ENCODE measurements at regions not wholly inside any gene's neighbourhood (a gene's known extent, or its start where the extent isn't known, plus 50 kb on each side); places are given as distances from the start of the nearest gene placed in this dataset.

DNA sequence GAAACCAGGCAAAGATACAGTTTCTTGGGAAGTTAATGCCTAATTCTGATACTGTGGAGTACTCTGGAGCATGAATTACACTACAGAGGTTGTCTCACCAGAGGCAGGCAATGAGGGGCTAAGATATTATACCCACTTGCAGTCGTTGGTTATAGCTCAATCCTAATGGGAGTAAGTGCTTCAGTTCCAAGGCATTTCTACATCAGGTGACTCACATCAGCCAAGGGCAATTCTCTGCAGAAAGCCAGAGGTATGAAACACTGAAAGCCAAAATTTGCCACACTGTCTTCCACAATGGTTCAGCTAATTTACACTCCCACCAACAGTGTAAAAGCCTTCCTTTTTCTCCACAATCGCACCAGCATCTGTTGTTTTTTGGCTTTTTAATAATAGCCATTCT, 174.0 kb upstream of the IL15 start:
- no peak for DNase-seq (ENCODE audit: low spot score in 2 of 2)
- Histone ChIP-seq H3K4me3 (no peak overlapping the region), H3K36me3 (no peaks in the 10 kb centered on the region), H3K4me1 (no peaks in the 10 kb centered on the region), H3K9me3 (no peaks in the 10 kb centered on the region), H3K27me3 (no peaks in the 10 kb centered on the region), H3K27ac (no peak overlapping the region)
- intact Hi-C loops (cut with DNase I): no loop called here
- TF ChIP-seq, protein P1, sequence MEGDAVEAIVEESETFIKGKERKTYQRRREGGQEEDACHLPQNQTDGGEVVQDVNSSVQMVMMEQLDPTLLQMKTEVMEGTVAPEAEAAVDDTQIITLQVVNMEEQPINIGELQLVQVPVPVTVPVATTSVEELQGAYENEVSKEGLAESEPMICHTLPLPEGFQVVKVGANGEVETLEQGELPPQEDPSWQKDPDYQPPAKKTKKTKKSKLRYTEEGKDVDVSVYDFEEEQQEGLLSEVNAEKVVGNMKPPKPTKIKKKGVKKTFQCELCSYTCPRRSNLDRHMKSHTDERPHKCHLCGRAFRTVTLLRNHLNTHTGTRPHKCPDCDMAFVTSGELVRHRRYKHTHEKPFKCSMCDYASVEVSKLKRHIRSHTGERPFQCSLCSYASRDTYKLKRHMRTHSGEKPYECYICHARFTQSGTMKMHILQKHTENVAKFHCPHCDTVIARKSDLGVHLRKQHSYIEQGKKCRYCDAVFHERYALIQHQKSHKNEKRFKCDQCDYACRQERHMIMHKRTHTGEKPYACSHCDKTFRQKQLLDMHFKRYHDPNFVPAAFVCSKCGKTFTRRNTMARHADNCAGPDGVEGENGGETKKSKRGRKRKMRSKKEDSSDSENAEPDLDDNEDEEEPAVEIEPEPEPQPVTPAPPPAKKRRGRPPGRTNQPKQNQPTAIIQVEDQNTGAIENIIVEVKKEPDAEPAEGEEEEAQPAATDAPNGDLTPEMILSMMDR (IDR thresholded peaks at IDR 0.05): no peak

DNA sequence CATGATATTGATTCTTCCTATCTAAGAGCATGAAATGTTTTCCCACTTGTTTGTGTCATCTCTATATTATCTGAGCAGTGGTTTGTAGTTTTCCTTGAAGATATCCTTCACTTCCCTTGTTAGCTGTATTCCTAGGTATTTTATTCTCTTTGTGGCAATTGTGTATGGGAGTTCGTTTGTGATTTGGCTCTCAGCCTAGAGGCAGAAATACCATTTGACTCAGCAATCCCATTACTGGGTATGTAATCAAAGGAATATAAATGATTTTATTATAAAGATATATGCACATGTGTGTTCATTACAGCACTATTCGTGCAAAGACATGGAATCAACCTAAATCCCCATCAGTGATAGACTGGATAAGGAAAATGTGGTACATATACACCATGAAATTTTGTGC, 172.7 kb upstream of the IL15 start:
- H3K36me3 ChIP-seq: no peaks in the 10 kb centered on the region
- DNase-seq (ENCODE audit: low spot score in 2 of 2): no peak
- intact Hi-C loops (cut with DNase I): no loop called here
- TF ChIP-seq, protein P1 (IDR thresholded peaks at IDR 0.05): no peak
- no peak overlapping the region for H3K27ac ChIP-seq
- H3K4me1 ChIP-seq: no peaks in the 10 kb centered on the region
- no peaks in the 10 kb centered on the region for H3K9me3 ChIP-seq
- no peaks in the 10 kb centered on the region for H3K27me3 ChIP-seq
- H3K4me3 ChIP-seq: no peak overlapping the region

DNA sequence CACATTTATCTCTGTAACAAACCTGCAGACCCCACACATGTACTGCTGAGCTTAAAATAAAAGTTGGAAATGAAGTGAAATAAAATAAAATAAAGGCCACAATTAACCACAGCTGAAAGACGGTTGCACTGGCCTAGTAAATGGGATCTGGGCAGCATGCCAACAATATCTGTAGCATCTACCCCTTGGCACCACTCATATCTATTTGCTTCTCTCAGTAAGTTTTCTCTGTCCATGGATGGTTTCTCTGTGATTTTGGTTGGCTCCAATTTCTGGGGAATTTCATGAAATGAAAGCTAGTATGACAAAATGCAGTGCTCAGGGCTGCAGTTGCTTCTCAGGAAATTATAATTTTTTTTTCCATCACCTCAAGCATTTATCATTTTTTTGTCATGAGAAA, 172.0 kb upstream of the IL15 start:
- Histone ChIP-seq H3K9me3 (no peaks in the 10 kb centered on the region), H3K36me3 (no peaks in the 10 kb centered on the region), H3K4me1 (no peaks in the 10 kb centered on the region), H3K4me3 (no peak overlapping the region), H3K27me3 (no peaks in the 10 kb centered on the region), H3K27ac (no peak overlapping the region)
- TF ChIP-seq, protein P1 (IDR thresholded peaks at IDR 0.05): no peak
- no peak for DNase-seq (ENCODE audit: low spot score in 2 of 2)
- intact Hi-C loops (cut with DNase I): no loop called here

DNA sequence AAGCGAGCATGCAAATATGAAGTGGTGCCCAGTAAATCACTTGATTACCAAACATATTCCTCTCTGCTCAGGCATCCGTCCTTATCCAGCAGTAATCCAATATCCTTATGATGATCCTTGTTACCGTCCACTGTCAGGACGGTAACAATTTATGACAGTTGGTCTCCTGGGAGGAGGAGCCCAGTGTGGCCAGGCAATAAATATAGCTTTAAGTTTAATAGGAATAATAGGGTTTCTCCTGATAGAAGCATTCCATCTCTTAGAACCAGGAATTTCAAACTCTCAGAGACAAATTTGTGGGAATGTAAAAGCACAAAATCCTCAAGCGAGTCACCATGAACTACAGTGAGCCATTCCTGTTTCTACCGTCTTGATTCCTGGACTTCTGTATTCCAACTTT, 171.2 kb upstream of the IL15 start:
- intact Hi-C loops (cut with DNase I): no loop called here
- Histone ChIP-seq H3K9me3 (no peaks in the 10 kb centered on the region), H3K27me3 (no peaks in the 10 kb centered on the region), H3K4me1 (no peaks in the 10 kb centered on the region), H3K27ac (no peak overlapping the region), H3K4me3 (no peak overlapping the region), H3K36me3 (no peaks in the 10 kb centered on the region)
- TF ChIP-seq, protein P1 (IDR thresholded peaks at IDR 0.05): no peak
- DNase-seq (ENCODE audit: low spot score in 2 of 2): no peak

DNA sequence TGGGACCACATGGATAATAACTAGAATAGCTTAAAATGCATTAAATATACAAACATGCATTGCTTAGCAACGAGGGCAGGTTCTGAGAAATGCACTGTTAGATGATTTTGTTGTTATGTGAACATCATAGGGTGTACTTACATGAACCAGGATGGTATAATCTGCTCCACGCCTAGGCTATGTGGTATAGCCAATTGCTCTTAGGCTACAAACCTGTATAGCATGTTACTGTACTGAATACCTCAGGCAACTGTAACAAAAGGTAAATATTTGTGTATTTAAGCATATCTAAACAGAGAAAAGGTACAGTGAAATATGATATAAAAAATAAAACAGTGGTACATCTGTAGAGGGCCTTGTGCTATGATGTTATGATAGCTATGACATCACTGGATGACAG, 169.2 kb upstream of the IL15 start:
- TF ChIP-seq, protein P1 (IDR thresholded peaks at IDR 0.05): no peak
- Histone ChIP-seq H3K4me3 (no peak overlapping the region), H3K27ac (no peak overlapping the region), H3K36me3 (no peaks in the 10 kb centered on the region), H3K9me3 (no peaks in the 10 kb centered on the region), H3K27me3 (no peaks in the 10 kb centered on the region), H3K4me1 (no peaks in the 10 kb centered on the region)
- intact Hi-C loops (cut with DNase I): no loop called here
- DNase-seq (ENCODE audit: low spot score in 2 of 2): no peak

DNA sequence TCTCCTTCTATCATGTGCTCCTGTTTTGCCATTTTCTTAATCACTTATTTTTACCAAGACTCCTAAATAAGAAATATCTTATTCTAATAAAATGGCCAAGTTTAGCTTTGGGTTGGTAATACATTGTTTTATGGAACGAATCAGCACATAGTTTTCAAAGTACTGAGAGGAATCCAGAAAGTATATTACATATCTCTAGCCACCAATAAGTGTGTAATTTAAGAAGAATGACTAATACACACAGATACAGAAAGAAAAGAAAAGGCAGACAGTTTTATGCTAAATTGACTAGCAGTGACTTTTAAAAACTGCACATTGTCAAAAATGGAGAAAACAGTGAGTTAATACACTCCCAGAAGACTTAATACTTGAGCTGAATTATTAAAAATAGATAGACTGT, 167.0 kb upstream of the IL15 start:
- Histone ChIP-seq H3K27ac (no peak overlapping the region), H3K4me3 (no peak overlapping the region), H3K4me1 (peaks cover 0 to under 1% of the 10 kb centered on the region in 2 donors), H3K27me3 (no peaks in the 10 kb centered on the region), H3K36me3 (no peaks in the 10 kb centered on the region), H3K9me3 (no peaks in the 10 kb centered on the region)
- TF ChIP-seq, protein P1 (IDR thresholded peaks at IDR 0.05): no peak
- intact Hi-C loops (cut with DNase I): no loop called here
- no peak for DNase-seq (ENCODE audit: low spot score in 2 of 2)

All from ascending aorta (tissue), 2 donors.